ENCODE measurements at regions not wholly inside any gene's neighbourhood (a gene's known extent, or its start where the extent isn't known, plus 50 kb on each side); places are given as distances from the start of the nearest gene placed in this dataset.

GRCh38 chr9:38263532-38263931 lies 129.0 kb upstream of the ALDH1B1 start:
- H3K27ac ChIP-seq = no peak overlapping the region
- no peak overlapping the region for H3K4me3 ChIP-seq
- H3K36me3 ChIP-seq = no peaks in the 10 kb centered on the region
- peaks cover 11% of the 10 kb centered on the region for H3K9me3 ChIP-seq (replicated peaks)
- peak in 1 of 2 experiments; percentile 39 for DNase-seq
- H3K27me3 ChIP-seq = no peaks in the 10 kb centered on the region
- no peaks in the 10 kb centered on the region for H3K4me1 ChIP-seq

GRCh38 chr9:38259519-38260218 lies 132.8 kb upstream of the ALDH1B1 start:
- H3K9me3 ChIP-seq (replicated peaks) = peaks cover 8% of the 10 kb centered on the region
- no peaks in the 10 kb centered on the region for H3K27me3 ChIP-seq
- no peaks in the 10 kb centered on the region for H3K4me1 ChIP-seq
- no peak overlapping the region for H3K27ac ChIP-seq
- H3K4me3 ChIP-seq = no peak overlapping the region
- H3K36me3 ChIP-seq = no peaks in the 10 kb centered on the region
- no peak for DNase-seq

GRCh38 chr9:38259056-38259455 lies 133.4 kb upstream of the ALDH1B1 start:
- Histone ChIP-seq H3K27me3 (no peaks in the 10 kb centered on the region), H3K4me1 (no peaks in the 10 kb centered on the region), H3K27ac (no peak overlapping the region), H3K4me3 (no peak overlapping the region), H3K36me3 (no peaks in the 10 kb centered on the region), H3K9me3 (replicated peaks) (peaks cover 3% of the 10 kb centered on the region)
- DNase-seq = no peak

GRCh38 chr9:38257626-38258215 lies 134.8 kb upstream of the ALDH1B1 start:
- Histone ChIP-seq H3K9me3 (replicated peaks) (no peaks in the 10 kb centered on the region), H3K4me1 (no peaks in the 10 kb centered on the region), H3K27ac (no peak overlapping the region), H3K4me3 (no peak overlapping the region), H3K36me3 (no peaks in the 10 kb centered on the region), H3K27me3 (no peaks in the 10 kb centered on the region)
- DNase-seq = no peak

- Histone ChIP-seq H3K4me1 (no peaks in the 10 kb centered on the region), H3K36me3 (no peaks in the 10 kb centered on the region), H3K27me3 (no peaks in the 10 kb centered on the region), H3K9me3 (replicated peaks) (no peaks in the 10 kb centered on the region), H3K27ac (no peak overlapping the region), H3K4me3 (no peak overlapping the region)
- no peak for DNase-seq
These were observed 136.0 kb upstream of the ALDH1B1 start for GRCh38 chr9:38256461-38256860.

- H3K27ac ChIP-seq = no peak overlapping the region
- no peak for DNase-seq
These were observed 136.9 kb upstream of the ALDH1B1 start for GRCh38 chr9:38255599-38255998.

GRCh38 chr9:38254756-38255155 lies 137.7 kb upstream of the ALDH1B1 start:
- Histone ChIP-seq H3K27me3 (no peaks in the 10 kb centered on the region), H3K36me3 (no peaks in the 10 kb centered on the region), H3K27ac (no peak overlapping the region), H3K9me3 (replicated peaks) (no peaks in the 10 kb centered on the region), H3K4me3 (no peak overlapping the region), H3K4me1 (no peaks in the 10 kb centered on the region)
- no peak for DNase-seq

More at GRCh38 chr9:38255599-38255998, 136.9 kb upstream of the ALDH1B1 start:
- H3K4me3 ChIP-seq = no peak overlapping the region
- no peaks in the 10 kb centered on the region for H3K4me1 ChIP-seq
- H3K36me3 ChIP-seq = no peaks in the 10 kb centered on the region
- H3K9me3 ChIP-seq (replicated peaks) = no peaks in the 10 kb centered on the region
- H3K27me3 ChIP-seq = no peaks in the 10 kb centered on the region

GRCh38 chr9:38254151-38254550 lies 138.4 kb upstream of the ALDH1B1 start:
- no peaks in the 10 kb centered on the region for H3K4me1 ChIP-seq
- H3K4me3 ChIP-seq = no peak overlapping the region
- H3K36me3 ChIP-seq = no peaks in the 10 kb centered on the region
- no peaks in the 10 kb centered on the region for H3K9me3 ChIP-seq (replicated peaks)
- no peak overlapping the region for H3K27ac ChIP-seq
- DNase-seq = peak in 1 of 2 experiments; percentile 18
- H3K27me3 ChIP-seq = no peaks in the 10 kb centered on the region

GRCh38 chr9:38253200-38253599 lies 139.3 kb upstream of the ALDH1B1 start:
- H3K27me3 ChIP-seq = no peaks in the 10 kb centered on the region
- H3K9me3 ChIP-seq (replicated peaks) = no peaks in the 10 kb centered on the region
- H3K36me3 ChIP-seq = no peaks in the 10 kb centered on the region
- no peak for DNase-seq
- H3K4me1 ChIP-seq = no peaks in the 10 kb centered on the region
- no peak overlapping the region for H3K4me3 ChIP-seq
- H3K27ac ChIP-seq = no peak overlapping the region

- Histone ChIP-seq H3K36me3 (no peaks in the 10 kb centered on the region), H3K9me3 (replicated peaks) (no peaks in the 10 kb centered on the region), H3K27ac (no peak overlapping the region), H3K4me3 (no peak overlapping the region), H3K4me1 (no peaks in the 10 kb centered on the region), H3K27me3 (no peaks in the 10 kb centered on the region)
- DNase-seq = no peak
These were observed 141.3 kb upstream of the ALDH1B1 start for GRCh38 chr9:38251036-38251860.

GRCh38 chr9:38250279-38251035 lies 142.0 kb upstream of the ALDH1B1 start:
- Histone ChIP-seq H3K27me3 (no peaks in the 10 kb centered on the region), H3K27ac (no peak overlapping the region), H3K4me3 (no peak overlapping the region), H3K36me3 (no peaks in the 10 kb centered on the region), H3K9me3 (replicated peaks) (no peaks in the 10 kb centered on the region), H3K4me1 (no peaks in the 10 kb centered on the region)
- no peak for DNase-seq

GRCh38 chr9:38249587-38250210 lies 142.8 kb upstream of the ALDH1B1 start:
- H3K4me3 ChIP-seq = no peak overlapping the region
- no peaks in the 10 kb centered on the region for H3K27me3 ChIP-seq
- H3K9me3 ChIP-seq (replicated peaks) = no peaks in the 10 kb centered on the region
- H3K4me1 ChIP-seq = no peaks in the 10 kb centered on the region
- H3K36me3 ChIP-seq = no peaks in the 10 kb centered on the region
- DNase-seq = no peak
- no peak overlapping the region for H3K27ac ChIP-seq

GRCh38 chr9:38249049-38249448 lies 143.5 kb upstream of the ALDH1B1 start:
- Histone ChIP-seq H3K27me3 (no peaks in the 10 kb centered on the region), H3K9me3 (replicated peaks) (no peaks in the 10 kb centered on the region), H3K4me1 (no peaks in the 10 kb centered on the region), H3K36me3 (no peaks in the 10 kb centered on the region), H3K4me3 (no peak overlapping the region), H3K27ac (no peak overlapping the region)
- DNase-seq = no peak

GRCh38 chr9:38246833-38247232 lies 145.7 kb upstream of the ALDH1B1 start:
- no peaks in the 10 kb centered on the region for H3K36me3 ChIP-seq
- no peak overlapping the region for H3K4me3 ChIP-seq
- no peaks in the 10 kb centered on the region for H3K9me3 ChIP-seq (replicated peaks)
- H3K27me3 ChIP-seq = no peaks in the 10 kb centered on the region
- DNase-seq = no peak
- no peak overlapping the region for H3K27ac ChIP-seq
- no peaks in the 10 kb centered on the region for H3K4me1 ChIP-seq

All from SJCRH30 (cell line).